NCI-H1105 treated with DMSO at 0.1 percent for 48 hours (cell line): ENCODE measurements at regions not wholly inside any gene's neighbourhood (a gene's known extent, or its start where the extent isn't known, plus 50 kb on each side); places are given as distances from the start of the nearest gene placed in this dataset.

Experiments used
- DNase-seq: peaks from one replicate; lab custom pipeline; 2025; lab: John Stamatoyannopoulos, UW

GRCh38 chr12:88251798-88252197 lies 109.7 kb downstream of the TMTC3 start:
- no peak for DNase-seq

- DNase-seq: no peak
These were observed 111.4 kb downstream of the TMTC3 start for GRCh38 chr12:88253371-88253978.

DNA sequence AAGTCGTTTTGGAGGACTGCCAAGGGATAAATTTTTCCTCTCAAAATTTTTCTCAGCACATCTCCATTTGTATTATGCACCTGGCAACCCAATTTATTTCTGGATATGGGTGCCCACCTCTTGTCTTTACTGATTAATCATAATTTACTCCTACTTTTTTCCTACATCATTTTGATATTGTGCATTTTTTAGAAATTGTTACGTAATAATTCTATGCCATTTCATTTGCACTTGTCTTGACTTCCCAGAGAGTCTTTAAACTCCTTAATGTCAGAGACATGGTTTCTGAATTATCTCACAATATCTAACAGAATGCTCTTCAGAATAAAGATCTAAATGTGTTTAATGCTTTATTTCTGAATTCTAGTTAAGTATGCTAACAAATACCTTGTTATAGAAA lies 113.1 kb downstream of the TMTC3 start:
- no peak for DNase-seq

- DNase-seq: no peak
These were observed 113.7 kb downstream of the TMTC3 start for GRCh38 chr12:88255847-88256246.

DNA sequence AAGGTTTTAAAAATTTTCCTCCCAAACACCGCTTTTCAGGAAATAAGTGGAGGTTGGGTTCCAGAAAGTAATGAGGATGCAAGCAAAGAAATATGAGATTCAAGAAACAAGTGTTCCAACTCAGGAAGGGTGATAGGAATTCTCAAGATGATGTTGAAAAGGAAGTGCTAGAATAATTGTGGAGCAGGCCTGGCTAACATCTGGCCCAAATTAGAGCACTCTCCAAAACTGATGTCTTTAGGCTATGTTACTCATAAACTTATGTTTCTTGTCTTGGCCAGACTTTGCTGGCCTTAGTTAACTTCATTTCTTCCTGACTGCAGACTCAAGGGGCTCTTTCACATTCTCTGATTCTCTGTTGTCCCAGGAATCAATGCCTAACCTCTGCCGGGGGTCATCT lies 116.3 kb downstream of the TMTC3 start:
- no peak for DNase-seq

DNA sequence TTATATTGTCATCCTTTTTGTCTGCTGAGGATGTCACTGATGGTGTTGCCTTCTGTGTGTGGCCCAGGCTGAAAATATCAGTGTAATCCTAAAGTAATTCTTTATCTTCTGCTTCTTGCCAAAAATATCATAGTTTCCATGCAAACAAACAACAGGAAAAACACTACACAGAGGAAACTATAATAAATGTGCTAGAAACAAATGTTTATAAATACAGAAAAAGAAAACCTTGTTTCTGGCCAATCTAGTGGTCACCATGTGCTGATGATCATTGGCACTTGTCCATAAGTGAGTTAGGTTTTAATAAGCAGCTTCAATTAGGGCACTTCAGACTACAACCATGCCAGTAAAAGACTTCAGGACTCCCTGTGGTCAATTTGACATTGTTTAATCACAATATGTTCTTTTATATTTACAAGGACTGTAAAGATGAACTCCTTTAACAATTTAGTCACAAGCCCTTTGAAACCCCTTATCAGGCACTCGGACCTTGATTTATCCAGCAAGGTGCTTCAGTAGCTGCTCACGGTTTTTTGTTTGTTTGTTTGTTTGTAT lies 124.8 kb downstream of the TMTC3 start:
- peak; percentile 35 for DNase-seq

GRCh38 chr12:88267630-88268029 lies 125.5 kb downstream of the TMTC3 start:
- no peak for DNase-seq

DNA sequence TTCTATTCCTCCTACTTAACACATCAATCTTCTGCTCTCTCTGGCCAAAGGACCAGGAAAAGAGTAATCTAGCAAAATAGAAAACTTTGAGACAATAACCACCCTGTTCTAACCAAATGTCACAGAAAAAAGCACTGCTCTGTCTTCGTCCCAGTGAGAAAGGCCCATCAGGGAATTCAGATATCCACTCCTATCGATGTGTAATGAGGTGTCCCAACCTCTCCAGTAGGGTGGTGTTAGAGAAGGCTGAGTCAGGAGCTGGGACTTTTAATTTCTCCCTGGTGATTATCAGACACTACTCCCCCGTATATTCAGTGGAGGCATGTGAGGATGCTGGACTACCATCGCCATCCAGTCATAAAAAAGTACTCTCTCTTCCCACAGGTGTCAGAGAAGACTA lies 130.3 kb downstream of the TMTC3 start:
- DNase-seq: no peak

DNA sequence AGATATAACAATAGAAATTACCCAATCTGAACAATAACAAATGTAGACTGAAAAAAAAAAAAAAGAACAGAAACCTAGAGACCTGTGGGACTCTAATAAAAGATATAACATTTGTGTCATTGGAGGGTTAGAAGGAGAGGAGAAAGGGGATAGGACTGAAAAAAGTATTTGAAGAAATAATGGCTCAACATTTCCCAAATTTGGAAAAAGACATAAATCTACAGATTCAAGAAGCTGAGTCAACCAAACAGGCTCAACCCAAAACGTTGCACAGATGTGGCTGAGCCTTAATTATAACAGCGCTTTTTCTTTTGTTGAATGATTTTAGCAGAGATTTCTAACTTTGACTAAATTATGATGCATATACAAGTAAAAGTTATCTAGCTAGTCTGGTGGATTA lies 131.3 kb downstream of the TMTC3 start:
- DNase-seq: no peak

DNA sequence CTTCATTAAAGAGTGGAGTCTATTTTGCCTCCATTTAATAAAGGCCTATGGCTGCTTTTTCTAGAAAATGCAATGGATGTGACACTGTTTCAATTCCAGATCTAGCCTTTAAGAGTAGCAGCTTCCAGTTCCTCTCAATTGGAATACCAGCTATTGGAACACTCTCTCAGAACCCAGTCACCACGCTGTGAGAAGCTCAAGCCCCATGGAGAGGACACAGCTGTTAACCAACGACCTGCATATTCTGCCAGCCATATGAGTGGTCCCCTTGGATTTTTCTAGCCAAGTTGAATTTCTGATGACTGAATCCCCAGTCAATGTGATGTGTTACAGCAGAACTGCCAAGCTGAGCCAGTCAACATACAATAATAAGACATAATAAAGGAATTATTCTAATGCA lies 131.8 kb downstream of the TMTC3 start:
- no peak for DNase-seq

GRCh38 chr12:88291498-88292131 lies 149.5 kb downstream of the TMTC3 start:
- DNase-seq: no peak

- no peak for DNase-seq
These were observed 156.0 kb downstream of the TMTC3 start for GRCh38 chr12:88298014-88298682.

DNA sequence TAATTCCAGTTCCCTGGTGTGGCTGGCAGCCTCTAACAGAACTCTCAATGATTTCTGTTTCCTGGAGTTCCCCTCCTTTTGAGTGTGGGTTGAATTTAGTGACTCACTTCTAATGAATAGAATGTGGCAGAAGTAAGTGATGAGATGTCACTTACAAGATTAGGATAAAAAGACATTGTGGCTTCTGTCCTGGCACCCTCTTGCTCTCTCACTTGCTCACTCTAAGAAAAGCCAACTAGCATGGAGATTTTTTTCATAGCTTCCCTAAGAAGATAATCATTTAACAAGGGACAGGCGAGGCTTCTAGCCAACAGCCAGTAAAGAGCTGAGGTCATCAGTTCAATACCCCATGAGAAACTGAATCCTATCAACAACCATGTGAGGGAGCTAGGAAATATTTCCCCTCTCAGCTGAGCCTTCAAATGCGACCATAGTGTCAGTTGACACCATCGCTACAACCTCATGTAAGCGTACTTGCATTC lies 156.7 kb downstream of the TMTC3 start:
- no peak for DNase-seq

- no peak for DNase-seq
These were observed 157.5 kb downstream of the TMTC3 start for GRCh38 chr12:88299567-88300101.

DNA sequence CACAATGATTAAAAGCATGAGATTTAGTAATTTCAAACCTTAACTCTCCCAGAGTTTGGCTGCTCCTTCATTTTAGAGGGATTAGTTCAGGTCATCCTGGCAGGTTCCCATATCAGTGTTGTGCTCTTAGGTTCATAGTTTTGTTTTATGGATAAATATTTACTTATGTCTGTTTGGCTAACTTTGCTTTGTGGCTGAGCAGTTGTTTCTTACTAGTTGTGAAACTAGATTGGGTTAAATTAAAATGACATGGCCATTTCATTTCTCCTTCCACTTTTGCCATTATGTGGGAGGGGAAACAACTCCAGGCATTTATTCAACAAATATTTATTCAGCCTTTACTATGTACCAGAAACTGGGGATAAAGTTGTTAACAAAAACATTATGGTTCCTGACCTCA lies 158.8 kb downstream of the TMTC3 start:
- DNase-seq: no peak

DNA sequence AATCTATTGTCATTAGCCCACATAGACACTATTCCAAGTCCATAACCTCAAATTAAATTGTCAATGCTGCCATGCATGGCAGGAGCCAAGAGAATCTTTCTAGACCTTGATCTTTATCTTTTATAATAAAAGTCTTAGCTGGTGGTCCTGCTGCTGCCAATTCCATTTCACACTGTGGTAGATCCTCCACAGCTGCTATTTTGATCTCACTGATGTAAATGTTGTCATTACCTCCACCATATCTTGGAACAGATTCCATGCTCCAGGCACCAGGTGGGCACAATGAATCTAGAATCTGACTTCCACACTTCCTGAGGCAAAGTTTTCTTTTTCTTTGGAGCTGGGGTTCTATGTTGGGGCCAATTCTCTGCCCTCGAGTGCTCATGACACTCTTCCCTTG lies 161.2 kb downstream of the TMTC3 start:
- no peak for DNase-seq

GRCh38 chr12:88305254-88305890 lies 163.3 kb downstream of the TMTC3 start:
- no peak for DNase-seq

- DNase-seq: no peak
These were observed 164.5 kb downstream of the TMTC3 start for GRCh38 chr12:88306471-88307069.

DNA sequence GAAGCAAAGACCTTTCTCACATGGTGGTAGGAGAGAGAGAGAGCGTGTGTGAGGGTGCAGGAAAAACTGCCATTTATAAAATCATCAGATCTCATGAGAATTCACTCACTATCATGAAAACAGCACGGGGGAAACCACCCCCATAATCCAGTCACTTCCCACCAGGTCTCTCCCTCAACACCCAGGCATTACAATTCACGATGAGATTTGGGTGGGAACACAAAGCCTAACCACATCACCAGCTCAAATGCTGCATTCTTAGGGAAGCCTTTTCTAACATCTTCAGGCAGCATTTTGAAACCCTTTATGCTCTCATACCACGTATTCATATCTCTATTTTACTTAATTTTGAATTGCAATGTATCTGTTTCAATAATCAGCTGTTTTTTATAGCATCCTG lies 165.9 kb downstream of the TMTC3 start:
- no peak for DNase-seq

DNA sequence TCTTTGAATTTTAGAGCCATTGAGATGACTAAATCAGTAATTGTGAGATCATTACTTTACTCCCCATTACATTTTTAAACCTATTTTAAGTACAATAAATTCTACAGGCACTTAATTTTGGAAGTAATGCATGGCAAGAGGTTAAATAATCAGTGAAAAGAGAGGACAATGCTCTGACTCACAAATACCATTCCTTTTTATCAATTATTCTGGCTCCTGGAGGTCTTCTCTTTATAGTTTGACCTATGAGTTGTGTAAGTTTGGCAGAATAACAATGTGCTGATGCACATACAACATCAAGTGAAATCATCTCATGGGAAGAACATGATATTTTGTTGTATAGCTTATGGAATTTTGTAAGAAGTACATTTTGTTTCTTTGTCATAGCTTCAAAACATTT lies 166.7 kb downstream of the TMTC3 start:
- DNase-seq: no peak

DNA sequence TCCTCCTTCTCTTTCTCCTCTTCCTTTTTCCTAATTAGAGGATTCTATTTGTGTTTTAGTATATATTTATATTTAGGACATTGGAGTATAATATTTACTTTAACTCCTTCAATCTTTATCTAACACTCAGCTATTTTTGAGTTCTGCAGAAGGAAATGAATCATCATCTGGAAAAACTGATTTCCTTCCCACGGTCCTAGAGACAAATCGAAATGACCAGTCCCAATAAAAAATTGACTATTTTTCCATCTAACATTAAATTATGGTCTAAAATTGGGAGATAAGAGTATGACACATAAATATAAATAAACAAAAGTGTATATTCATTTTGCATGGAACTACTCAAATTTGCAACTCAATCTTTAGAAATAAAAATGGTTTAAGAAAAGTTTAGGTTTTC lies 167.4 kb downstream of the TMTC3 start:
- no peak for DNase-seq

DNA sequence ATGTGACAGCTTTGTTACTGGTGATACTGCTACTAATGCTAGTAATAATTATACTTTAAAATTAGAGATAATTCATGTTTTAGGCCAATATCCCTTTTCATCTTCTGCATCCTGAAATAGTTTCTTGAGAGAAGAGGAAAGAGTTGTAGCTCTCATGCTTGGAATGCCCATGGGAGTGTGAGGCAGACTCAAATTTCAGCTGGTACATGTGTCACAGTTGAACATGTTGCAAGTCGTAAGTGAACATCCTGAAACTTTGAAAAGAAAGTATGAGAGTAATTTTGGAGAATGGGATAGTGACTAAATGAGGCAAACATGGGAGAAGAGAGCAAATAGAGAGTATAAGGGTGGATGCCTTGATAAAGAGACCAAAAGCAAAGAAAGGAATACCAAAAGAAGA lies 168.0 kb downstream of the TMTC3 start:
- DNase-seq: no peak
